ENCODE measurements at regions not wholly inside any gene's neighbourhood (a gene's known extent, or its start where the extent isn't known, plus 50 kb on each side); places are given as distances from the start of the nearest gene placed in this dataset.

DNA sequence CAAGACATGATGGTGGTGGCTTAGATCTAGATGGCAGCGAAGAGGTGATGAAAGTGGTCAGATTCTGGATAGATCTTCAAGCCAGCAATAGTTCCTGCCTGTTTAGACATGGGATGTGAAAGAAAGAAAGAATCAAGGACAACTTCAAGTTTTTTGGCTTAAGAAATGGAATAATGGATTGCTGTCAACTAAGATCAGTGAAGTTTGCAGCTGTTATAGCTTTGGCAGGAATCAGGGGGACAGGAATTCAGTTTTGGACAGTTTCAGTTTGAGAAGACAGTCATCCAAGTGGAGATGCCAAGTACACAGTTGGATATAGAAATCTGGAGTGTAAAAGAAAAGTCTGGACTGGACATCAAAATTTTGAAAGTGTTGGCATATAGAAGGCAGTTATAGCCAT lies 283.7 kb upstream of the PKDCC start:
- no peaks in the 10 kb centered on the region for H3K9me3 ChIP-seq (ENCODE audit: control insufficient read depth, insufficient read depth, low read depth, low read length)
- no peak overlapping the region for H2AFZ ChIP-seq (ENCODE audit: low read length)
- no peak overlapping the region for H3K4me3 ChIP-seq (replicated peaks in 1 of 4; ENCODE audit: control extremely low read depth in 1 of 4, insufficient read depth in 1 of 4, low read depth in 3 of 4, low read length in 4 of 4)
- H4K20me1 ChIP-seq (ENCODE audit: control insufficient read depth, extremely low read depth, insufficient read depth, low read length): no peaks in the 10 kb centered on the region
- no peak for TF ChIP-seq EZH2 (IDR thresholded peaks at IDR 0.05; ENCODE audit: low read length, missing control alignments)
- no peak overlapping the region for H3K9ac ChIP-seq (ENCODE audit: insufficient read depth, low read length)
- no peak overlapping the region for H3K27ac ChIP-seq (ENCODE audit: insufficient read depth, low read length)
- H3K4me2 ChIP-seq (ENCODE audit: extremely low read depth, insufficient read depth, low read length): no peak overlapping the region
- no peaks in the 10 kb centered on the region for H3K4me1 ChIP-seq (ENCODE audit: control insufficient read depth, extremely low read depth, insufficient read depth, low read length)
- no peaks in the 10 kb centered on the region for H3K36me3 ChIP-seq (ENCODE audit: control insufficient read depth, insufficient read depth, low read length)
- H3K27me3 ChIP-seq (ENCODE audit: control insufficient read depth, insufficient read depth, low read length): peaks cover 2% of the 10 kb centered on the region
- no peak for DNase-seq (ENCODE audit: low read depth in 2 of 2)
- H3K79me2 ChIP-seq (ENCODE audit: control insufficient read depth, insufficient read depth, low read length): no peaks in the 10 kb centered on the region

- no peak for DNase-seq (ENCODE audit: low read depth in 2 of 2)
- H4K20me1 ChIP-seq (ENCODE audit: control insufficient read depth, extremely low read depth, insufficient read depth, low read length): no peaks in the 10 kb centered on the region
- H3K27ac ChIP-seq (ENCODE audit: insufficient read depth, low read length): no peak overlapping the region
- no peak overlapping the region for H3K9ac ChIP-seq (ENCODE audit: insufficient read depth, low read length)
- H3K9me3 ChIP-seq (ENCODE audit: control insufficient read depth, insufficient read depth, low read depth, low read length): no peaks in the 10 kb centered on the region
- H3K4me1 ChIP-seq (ENCODE audit: control insufficient read depth, extremely low read depth, insufficient read depth, low read length): no peaks in the 10 kb centered on the region
- H3K4me3 ChIP-seq (replicated peaks in 1 of 4; ENCODE audit: control extremely low read depth in 1 of 4, insufficient read depth in 1 of 4, low read depth in 3 of 4, low read length in 4 of 4): no peak overlapping the region
- H3K79me2 ChIP-seq (ENCODE audit: control insufficient read depth, insufficient read depth, low read length): no peaks in the 10 kb centered on the region
- H3K36me3 ChIP-seq (ENCODE audit: control insufficient read depth, insufficient read depth, low read length): no peaks in the 10 kb centered on the region
- H2AFZ ChIP-seq (ENCODE audit: low read length): no peak overlapping the region
- peaks cover 2% of the 10 kb centered on the region for H3K27me3 ChIP-seq (ENCODE audit: control insufficient read depth, insufficient read depth, low read length)
- no peak overlapping the region for H3K4me2 ChIP-seq (ENCODE audit: extremely low read depth, insufficient read depth, low read length)
- TF ChIP-seq EZH2 (IDR thresholded peaks at IDR 0.05; ENCODE audit: low read length, missing control alignments) (no peak), CTCF (conservative IDR thresholded peaks at IDR 0.05 in 1 of 2, IDR thresholded peaks at IDR 0.05 in 1 of 2; ENCODE audit: low read depth in 1 of 2, low read length in 2 of 2) (no peak)
Measured at GRCh38 chr2:41764919-41765318, 282.9 kb upstream of the PKDCC start.

DNA sequence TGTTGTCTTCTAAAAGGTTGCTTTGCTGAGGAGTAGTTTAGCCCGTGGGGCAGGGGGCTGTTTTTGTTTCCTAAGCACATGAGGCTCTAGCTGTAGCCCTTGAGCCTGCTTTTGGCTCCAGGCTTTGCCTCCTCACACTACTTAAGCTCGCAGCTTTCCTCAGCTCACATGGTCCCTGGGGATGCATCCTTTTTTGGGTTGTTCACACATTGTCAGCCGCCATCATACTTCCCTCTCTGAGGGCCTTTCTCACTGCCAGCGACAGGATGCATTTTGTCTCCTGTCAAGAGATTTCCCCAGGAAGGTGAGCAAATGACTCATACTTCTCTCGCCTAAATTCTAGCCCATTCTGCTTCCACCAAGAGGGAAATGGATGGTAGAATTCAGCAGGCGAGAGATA lies 279.5 kb upstream of the PKDCC start:
- Histone ChIP-seq H3K27ac (ENCODE audit: insufficient read depth, low read length) (no peak overlapping the region), H3K4me3 (replicated peaks in 1 of 4; ENCODE audit: control extremely low read depth in 1 of 4, insufficient read depth in 1 of 4, low read depth in 3 of 4, low read length in 4 of 4) (no peak overlapping the region), H3K9me3 (ENCODE audit: control insufficient read depth, insufficient read depth, low read depth, low read length) (no peaks in the 10 kb centered on the region), H3K9ac (ENCODE audit: insufficient read depth, low read length) (no peak overlapping the region), H4K20me1 (ENCODE audit: control insufficient read depth, extremely low read depth, insufficient read depth, low read length) (no peaks in the 10 kb centered on the region), H2AFZ (ENCODE audit: low read length) (no peak overlapping the region), H3K79me2 (ENCODE audit: control insufficient read depth, insufficient read depth, low read length) (no peaks in the 10 kb centered on the region), H3K36me3 (ENCODE audit: control insufficient read depth, insufficient read depth, low read length) (no peaks in the 10 kb centered on the region), H3K27me3 (ENCODE audit: control insufficient read depth, insufficient read depth, low read length) (peaks cover 2% of the 10 kb centered on the region), H3K4me1 (ENCODE audit: control insufficient read depth, extremely low read depth, insufficient read depth, low read length) (no peaks in the 10 kb centered on the region), H3K4me2 (ENCODE audit: extremely low read depth, insufficient read depth, low read length) (no peak overlapping the region)
- no peak for DNase-seq (ENCODE audit: low read depth in 2 of 2)
- TF ChIP-seq CTCF (conservative IDR thresholded peaks at IDR 0.05 in 1 of 2, IDR thresholded peaks at IDR 0.05 in 1 of 2; ENCODE audit: low read depth in 1 of 2, low read length in 2 of 2) (no peak), EZH2 (IDR thresholded peaks at IDR 0.05; ENCODE audit: low read length, missing control alignments) (no peak)

Measured in fibroblast of lung (primary cell).